ENCODE measurements at regions not wholly inside any gene's neighbourhood (a gene's known extent, or its start where the extent isn't known, plus 50 kb on each side); places are given as distances from the start of the nearest gene placed in this dataset.
"Not testable (repeated sequence)": the region's sequence is repeated elsewhere in the genome, so short reads cannot be mapped to it uniquely, and the experiment has no call there.

DNA sequence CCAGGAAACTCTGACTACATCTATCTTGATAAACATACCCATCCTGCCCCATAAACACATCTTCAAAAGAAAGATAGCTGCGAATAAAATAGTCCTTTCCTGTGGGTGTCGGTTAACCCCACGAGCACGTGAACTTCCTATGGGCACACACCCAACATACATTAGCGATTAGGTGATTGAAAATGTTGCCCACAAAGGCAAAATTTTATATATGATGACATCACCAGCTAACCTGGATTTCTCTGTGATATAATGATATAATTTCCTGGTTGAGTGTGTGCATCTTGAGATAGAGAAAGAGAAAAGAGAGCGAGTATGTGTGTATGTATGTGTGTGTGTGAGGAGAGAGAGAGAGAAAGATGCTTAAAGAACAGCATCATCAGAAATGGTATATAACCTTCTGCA lies 296.1 kb downstream of the PTPRC start:
- DNase-seq, result peak; percentile 59

DNA sequence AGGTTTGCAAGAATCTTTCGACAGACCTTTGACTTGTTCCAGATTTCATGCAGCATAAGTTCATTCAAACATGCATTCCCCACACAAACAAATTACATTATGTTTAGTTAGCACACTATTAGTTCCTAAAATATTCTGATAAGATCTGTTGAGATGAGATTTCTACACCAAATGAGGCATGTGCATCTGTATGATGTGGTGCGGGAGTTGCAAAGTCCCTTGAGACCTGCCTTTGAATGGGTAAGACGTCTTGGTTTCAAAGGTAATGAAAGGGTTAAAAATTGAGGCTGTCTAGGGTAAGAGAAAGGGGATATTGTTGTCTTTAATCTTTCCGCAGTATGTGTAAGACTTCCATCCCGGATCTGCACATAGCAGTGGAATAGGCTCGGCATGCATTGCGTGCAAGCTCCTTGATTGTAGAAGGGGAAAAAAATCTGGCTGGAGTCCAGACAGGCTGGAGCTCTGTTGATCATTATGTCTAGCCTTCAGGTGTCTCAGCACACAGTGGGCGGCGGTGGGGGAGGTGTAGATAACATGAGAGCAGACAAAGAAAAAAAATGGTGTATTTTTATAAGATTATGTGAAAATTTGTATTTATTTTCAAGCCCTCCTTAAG lies 296.6 kb downstream of the PTPRC start:
- DNase-seq, result peak; percentile 74

DNA sequence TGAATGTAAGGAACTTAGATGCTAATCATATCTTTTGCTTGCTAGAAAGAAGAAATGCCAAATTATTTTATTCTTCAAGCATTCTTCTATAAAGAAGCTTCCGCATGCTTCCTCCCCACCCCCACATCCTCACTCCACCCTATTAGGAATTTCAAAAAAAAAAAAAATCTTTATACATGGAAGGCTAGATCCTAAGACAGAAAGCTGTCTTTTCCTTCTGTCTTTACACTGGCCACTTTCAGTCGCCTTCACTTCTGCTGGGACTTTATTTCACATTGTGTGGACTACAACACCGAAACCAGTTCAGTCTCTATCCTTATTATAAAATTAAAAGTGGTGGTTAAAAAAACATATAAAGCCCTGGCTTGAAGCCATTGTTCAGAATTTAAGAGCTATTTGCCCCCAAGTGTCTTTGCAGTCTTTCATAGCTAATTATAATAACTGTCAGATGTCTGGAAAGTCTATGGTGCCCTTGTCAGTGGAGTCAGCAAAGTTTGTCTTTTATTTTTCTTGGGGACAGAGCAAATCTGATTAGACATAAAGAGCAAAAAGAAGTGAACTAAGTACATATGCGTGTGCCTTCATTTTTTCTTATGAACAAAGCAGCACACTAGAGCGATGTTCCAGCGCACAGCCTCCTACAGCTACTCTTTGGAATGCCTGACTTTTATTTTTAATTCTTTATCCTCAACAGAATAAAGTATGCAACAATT lies 297.7 kb downstream of the PTPRC start:
- DNase-seq, result peak; percentile 62

DNA sequence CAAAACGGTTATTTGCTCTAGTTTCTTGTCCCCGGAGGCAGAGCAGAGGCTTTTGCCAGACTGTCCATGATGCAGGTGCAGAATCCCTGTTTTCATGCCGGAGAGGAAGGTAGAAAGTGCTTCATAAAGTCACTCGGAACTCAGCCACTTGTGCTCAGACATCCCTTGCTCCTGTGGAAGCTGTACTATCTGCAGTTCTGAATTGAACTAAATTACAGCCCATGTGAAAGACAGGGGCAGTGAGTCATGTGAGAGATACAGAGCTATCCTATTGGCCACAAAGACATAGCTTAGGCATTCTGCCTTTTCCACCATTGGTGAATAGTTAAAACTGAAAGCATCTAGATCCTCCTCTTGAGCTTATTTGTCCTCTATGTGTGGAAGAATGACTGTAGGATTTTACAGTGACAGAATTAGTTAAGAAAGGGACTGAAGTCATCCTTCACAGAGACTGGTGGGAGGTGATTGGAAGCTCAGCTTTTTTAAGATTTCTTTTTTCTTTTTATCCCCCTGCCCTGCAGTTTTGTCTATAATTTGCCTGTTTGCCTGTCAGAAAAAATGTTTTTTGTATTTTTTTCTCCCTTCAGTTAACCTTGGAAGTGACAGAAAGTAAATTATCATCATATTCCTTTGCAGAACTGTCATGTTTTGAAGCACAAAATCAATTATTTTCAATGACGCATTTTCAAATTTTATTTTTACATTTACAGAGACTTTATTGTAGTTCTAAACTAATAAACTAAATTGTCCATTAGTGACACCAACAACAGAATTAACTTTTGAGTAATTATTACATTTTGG lies 298.6 kb downstream of the PTPRC start:
- DNase-seq, result peak; percentile 64

DNA sequence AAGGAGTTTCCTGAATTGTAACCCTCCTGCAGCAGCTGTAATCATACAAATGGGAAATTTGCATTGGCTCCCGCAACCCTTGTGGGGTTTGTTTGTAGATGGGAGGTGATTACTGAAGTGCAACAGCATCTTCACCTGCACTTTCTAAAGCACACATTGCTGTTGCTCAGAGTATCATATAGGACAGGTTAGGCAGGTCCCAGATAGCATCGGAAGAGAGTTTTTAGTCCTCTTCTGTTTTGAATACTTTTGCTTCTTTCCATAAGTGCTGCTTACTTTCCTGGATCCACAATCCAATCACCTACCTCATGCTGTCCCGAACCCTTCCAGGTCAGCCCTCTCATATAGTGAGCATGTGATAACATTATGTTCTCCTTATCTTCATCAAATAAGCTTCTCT lies 300.4 kb downstream of the PTPRC start:
- no peak for DNase-seq

DNA sequence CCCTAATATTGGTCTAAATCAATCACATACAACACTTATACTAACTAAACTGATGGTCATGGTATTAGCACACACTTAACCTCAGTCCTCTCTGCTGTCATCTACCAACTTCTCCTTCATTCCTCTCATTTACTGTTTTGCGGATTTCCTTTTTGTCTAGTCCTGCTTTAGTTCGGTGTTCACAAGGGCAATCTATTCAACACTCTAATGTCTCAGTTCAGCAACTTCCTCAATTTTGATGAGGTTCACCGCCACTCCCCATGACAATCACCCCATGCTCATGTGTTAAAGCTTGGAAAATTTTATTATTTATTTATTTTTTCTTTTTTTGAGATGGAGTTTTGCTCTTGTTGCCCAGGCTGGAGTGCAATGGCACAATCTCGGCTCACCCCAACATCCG lies 301.1 kb downstream of the PTPRC start:
- DNase-seq, result no peak

DNA sequence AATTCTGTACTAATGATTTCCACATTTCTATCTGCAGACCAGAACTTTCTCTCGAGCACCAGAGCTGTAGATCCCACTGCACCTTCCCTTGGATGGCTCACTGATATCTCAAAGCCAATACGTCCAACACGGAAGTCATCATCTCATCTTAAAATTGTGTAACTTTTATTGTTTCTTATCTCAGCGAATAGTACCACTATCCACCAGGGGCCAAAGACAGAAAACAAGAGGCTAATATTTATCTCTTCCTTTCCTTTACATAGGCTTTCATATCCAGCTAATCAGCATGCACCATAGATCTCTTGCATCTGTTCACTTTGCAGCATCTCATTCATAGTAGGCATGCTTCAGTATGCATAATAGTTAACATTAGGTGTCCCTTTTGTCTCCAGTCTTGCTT lies 303.6 kb downstream of the PTPRC start:
- DNase-seq, result no peak

DNA sequence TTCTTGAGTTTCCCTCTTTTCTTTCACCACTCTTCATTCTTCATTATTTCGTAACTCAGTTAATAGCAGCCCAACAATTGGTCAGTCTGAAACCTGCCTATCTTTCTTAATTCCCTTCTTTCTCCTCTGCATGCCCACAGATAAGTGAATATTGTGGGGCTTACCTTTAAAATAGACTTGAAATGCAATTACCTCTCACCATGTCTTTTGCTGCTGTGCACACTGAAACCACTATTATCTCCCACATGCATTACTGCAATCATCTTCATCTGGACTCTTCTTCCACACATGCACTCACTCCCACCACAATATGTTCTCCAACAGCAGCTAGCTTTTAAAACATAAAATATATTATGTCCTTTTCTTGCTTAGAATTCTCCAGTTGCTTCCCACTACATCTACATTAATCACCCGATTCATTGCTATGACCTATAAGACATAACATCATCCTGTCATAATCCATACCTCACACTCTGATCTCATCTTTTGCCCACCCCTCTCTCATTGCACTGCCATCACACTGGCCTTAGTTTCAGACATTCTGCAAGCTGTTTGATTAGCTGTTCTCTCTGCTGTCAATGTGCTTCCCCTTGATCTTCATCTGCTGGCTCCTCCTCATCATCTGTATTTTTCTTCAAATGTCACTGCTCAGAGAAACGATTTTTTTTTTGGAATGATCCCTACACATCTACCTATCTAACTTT lies 304.8 kb downstream of the PTPRC start:
- DNase-seq, result no peak

DNA sequence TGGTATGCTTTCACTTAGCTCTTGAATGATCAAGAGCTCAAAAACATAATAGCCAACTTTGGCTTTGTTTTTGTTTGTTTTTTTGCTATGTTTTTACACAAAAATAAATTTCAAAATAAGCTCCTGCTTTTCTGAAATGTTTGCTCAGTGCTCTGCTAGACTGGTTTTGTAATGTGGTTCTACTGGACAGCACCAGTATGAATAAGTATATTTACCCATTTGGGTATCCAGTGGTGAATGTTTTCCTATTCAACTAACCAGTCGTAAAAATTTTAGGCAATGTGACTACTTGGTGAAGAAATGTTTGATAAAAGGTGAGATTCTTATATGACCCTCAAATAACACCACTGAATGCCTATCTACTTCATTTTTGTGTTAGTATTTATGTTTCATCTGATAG lies 308.6 kb downstream of the PTPRC start:
- no peak for DNase-seq

DNA sequence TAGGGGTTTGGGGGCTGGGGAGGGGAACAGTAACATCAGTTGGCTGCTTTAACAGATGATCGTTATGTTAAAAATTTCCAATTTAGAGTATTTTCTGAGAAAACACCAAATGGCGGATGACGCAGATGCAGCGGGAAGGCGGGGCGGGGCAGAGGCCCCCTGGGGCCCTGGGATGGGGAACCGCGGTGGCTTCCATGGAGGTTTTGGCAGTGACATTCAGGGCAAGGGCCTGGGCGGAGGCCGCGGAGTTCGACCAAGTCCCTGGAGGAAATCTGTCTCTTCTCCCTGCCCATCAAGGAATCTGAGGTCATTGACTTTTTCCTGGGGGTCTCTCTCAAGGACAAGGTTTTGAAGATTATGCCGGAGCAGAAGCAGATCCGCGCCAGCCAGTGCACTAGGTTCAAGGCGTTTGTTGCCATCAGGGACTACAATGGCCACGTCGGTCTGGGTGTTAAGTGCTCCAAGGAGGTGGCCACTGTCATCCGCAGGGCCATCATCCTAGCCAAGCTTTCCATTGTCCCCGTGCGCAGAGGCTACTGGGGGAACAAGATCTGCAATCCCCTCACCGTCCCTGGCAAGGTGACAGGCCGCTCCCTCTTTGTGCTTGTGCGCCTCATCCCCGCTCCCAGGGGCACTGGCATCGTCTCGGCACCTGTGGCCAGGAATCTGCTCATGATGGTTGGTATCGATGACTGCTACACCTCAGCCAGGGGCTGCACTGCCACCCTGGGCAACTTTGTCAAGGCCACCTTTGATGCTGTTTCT lies 310.2 kb downstream of the PTPRC start:
- no peak for DNase-seq

DNA sequence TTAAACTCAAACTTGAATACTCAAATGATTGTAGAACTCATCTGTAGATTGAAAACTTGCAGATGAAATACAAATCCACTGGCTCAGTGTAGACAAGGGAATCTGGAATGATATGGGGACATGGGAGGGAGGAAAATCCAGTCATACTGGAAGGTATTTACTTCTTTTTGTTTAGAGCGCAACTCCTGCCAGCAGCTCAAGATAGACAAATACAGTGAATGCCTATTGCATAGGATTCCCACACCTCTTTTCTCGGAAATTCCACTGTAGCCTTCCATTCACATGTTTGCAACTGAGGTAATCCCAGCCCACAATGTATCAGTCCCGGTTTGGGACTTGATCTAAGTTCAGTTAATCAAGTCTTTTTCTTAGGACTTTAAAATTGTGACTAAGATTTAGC lies 311.2 kb downstream of the PTPRC start:
- DNase-seq, result no peak

DNA sequence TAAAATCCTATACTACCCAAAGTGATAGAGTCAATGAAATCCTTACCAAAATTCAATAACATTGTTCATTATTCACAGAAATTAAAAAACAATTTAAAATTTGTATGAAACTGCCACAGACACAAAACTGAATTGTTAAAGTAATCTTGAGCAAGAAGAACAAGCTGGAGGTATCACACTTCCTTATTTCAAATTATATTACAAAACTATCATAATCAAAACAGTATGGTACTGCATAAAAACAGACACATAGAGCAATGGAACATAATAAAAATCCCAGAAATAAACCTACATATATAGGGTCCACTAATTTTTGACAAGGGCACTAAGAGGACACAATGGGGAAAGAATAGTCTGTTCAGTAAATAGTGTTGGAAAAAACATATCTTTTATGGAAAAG lies 316.2 kb downstream of the PTPRC start:
- no peak for DNase-seq

DNA sequence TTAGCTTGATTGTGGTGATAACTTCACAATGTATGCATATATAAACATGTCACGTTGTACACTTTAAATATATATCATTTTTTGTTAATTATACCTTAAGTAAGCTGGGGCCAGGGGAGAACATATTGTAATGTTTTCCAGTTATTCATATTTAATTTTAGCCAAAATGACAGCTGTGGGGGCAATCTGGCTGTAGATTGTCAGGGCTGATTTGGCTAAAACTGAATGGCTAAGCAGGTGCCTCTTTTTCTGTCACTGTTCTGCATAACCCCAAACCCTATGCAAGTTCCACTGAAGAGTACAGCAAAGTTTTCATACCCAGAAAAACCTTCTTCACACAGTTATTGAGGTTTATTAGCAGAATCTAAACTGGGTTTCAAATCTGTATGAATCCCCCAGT lies 318.2 kb downstream of the PTPRC start:
- DNase-seq, result no peak

DNA sequence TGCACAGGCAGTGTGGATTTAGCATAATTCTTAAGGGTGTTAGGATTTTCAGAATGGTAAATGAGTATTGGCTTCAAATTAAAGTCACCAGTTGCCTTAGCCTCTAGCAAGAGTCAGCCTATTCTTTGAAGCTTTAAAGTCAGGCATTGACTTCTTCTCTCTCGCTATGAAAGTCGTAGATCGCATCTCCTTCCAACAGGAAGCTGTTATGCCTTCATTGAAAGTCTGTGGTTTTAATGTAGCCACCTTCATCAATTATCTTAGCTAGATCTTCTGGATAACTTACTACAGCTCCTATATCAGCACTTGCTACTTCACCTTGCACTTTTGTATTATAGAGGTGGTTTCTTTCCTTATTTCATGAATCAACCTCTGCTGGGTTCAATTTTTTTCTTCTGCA lies 320.2 kb downstream of the PTPRC start:
- no peak for DNase-seq

DNA sequence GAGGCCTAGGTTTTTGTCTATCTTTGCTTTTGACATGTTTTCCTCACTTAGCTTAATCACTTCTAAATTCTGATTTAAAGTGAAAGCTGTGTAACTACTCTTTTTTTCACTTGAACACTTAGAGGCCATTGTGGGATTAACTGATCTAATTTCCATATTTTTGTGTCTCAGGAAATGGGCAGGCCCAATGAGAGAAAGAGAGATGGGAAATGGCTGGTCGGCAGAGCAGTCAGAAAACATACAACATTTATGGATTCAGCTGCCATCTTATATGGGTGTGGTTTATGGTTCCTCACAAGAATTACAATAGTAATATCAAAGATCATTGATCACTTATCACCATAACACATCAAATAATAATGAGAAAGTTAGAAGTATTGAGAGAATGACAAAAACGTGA lies 320.8 kb downstream of the PTPRC start:
- no peak for DNase-seq

DNA sequence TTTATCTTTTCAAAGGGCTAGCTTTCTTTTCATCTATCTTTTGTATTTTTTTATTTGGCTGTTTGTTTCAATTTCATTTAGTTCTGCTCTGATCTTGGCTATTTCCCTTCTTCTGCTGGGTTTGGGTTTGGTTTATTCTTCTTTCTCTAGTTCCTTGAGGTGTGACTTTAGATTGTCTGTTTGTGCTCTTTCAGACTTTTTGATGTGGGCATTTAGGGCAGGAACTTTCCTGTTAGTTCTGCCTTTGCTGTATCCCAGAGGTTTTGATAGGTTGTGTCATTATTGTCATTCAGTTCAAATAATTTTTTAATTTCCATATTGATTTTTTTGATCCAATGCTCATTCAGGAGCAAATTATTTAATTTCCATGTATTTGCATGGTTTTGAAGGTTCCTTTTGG lies 325.0 kb downstream of the PTPRC start:
- not testable (repeated sequence) for DNase-seq

DNA sequence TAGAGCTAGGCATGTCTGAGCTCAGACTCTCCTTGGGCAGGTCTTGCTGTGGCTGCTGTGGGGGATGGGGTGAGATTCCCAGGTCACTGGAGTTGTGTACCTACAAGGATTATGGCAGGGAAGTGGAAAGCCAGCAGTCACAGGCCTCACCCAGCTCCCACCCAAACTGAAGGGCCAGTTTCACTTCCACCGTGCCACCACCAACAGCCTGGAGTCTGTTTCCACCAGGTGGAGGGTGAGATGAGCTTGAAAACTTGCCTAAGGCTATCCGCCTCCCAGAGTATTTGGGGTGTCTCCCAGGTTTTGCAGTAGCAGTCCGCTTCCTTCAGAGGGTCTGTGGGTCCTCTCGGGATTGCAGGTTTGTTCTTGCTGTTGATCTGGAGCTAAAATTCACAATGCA lies 327.7 kb downstream of the PTPRC start:
- no peak for DNase-seq

DNA sequence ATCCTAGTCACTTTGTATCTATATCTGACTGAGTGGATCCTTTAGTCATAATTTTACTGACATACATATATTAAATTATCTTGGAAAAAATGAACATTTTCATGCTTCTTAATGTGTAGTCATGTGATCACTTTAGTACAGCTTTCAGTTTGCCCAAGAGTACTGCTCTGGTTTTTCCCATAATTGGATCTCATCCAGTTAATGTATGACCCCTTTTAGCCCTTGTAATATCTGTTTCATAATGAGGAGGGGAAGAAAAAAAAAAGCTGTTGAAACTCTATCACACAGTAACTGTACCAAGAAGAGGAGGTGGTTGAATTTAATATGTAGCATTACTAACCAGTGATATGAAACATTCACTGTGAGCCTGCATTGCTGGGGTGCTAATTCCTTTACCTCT lies 328.7 kb downstream of the PTPRC start:
- DNase-seq, result no peak

DNA sequence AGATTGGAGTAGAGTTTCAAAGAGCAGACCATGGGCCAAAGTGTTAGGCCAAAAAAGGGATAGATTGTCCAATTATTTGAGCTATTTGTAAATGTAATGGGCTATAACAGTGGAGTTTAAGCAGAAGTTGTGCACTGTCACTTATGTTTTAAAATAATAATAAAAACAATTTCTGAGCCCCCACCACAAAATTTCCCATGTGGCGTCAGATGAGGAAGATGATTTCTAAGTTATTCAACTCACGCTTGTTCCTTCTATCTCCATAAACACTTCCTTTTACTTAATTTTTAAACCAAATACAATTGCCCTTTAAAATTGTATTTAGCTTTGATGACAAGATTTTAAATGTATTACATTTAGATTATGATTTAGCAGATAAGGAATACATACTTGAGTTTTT lies 330.0 kb downstream of the PTPRC start:
- no peak for DNase-seq

DNA sequence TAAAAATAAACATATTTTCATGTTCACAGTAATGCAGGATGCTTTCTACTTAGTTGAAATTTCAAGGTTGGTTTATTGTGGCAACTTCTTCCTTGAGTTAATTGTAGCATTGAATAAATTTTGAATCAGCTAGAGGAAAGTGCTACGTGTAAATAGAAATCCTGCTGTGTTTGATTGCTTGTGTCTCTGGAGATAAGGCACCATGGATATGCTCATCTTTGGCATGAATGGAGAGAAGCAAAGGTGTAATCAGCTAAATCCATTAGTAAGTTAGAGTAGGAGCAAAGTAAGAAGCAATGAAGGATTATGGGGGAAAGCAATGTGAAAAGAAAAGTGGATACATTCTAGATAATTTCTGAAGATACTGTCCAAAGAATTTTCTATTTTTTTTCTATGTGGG lies 331.1 kb downstream of the PTPRC start:
- no peak for DNase-seq

DNA sequence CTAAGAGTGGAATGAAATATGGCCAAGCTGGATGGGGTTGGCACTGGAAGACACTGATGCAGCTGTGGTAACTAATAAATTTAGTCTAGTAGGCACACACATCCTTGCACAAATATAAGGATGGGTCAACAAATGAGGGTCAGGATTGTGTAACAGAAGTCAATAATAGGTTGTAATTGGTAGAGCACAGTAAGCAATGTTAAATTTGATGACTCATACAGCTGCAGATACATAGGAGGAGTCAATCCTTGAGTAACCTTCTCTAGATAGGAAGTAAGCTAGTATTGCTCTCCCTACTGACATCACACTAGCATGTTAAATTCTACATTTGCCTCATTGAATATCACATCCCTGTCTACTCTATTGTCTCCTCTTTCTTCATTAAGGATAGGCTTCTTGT lies 332.1 kb downstream of the PTPRC start:
- DNase-seq, result no peak

DNA sequence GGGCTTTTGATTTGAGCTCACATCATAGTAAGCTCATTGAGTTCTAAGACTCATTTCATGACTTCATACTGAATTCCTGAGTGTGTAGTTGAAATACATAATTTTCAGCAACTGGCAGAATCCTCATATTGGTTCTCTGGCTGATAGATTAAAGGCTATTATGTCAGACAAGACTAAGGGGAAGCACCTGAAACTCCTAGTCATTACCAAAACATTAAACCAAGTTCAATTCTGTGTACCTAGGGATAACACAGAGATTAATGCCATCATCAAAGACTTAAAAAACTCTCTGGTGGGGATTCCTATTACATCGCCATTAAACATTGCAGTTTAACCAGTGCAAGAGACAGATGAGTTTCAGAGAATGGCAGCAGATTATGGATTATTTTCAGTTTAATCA lies 339.1 kb downstream of the PTPRC start:
- DNase-seq, result no peak
